ENCODE measurements at regions not wholly inside any gene's neighbourhood (a gene's known extent, or its start where the extent isn't known, plus 50 kb on each side); places are given as distances from the start of the nearest gene placed in this dataset.

DNA sequence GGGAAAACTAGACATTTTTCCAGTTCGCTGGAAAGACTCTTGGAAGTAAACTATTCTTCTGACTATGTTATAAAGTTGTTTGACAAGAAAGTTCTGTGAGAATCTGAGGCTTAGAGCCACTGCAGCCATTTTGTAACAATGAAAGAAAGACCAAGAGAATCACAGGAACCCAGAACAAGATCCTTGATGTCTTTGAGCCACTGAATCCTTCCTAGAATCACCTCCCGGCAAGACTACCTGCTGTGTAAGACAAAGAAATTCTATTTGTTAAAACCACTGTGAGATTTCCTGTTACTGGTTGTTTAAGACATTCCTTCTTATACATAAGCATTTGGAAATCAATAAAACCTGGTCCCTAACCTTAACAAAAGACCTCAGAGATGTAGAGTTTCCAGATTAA is 175.7 kb upstream of the RASGEF1B start:
- TF ChIP-seq CTCF (IDR thresholded peaks at IDR 0.05) (no peak), POLR2AphosphoS5 (IDR thresholded peaks at IDR 0.05; ENCODE audit: low read depth, low read length) (no peak), TCF7L2 (IDR thresholded peaks at IDR 0.05; ENCODE audit: low read depth, low read length) (no peak)
- TF ChIP-seq, protein P1, sequence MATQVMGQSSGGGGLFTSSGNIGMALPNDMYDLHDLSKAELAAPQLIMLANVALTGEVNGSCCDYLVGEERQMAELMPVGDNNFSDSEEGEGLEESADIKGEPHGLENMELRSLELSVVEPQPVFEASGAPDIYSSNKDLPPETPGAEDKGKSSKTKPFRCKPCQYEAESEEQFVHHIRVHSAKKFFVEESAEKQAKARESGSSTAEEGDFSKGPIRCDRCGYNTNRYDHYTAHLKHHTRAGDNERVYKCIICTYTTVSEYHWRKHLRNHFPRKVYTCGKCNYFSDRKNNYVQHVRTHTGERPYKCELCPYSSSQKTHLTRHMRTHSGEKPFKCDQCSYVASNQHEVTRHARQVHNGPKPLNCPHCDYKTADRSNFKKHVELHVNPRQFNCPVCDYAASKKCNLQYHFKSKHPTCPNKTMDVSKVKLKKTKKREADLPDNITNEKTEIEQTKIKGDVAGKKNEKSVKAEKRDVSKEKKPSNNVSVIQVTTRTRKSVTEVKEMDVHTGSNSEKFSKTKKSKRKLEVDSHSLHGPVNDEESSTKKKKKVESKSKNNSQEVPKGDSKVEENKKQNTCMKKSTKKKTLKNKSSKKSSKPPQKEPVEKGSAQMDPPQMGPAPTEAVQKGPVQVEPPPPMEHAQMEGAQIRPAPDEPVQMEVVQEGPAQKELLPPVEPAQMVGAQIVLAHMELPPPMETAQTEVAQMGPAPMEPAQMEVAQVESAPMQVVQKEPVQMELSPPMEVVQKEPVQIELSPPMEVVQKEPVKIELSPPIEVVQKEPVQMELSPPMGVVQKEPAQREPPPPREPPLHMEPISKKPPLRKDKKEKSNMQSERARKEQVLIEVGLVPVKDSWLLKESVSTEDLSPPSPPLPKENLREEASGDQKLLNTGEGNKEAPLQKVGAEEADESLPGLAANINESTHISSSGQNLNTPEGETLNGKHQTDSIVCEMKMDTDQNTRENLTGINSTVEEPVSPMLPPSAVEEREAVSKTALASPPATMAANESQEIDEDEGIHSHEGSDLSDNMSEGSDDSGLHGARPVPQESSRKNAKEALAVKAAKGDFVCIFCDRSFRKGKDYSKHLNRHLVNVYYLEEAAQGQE (IDR thresholded peaks at IDR 0.05; ENCODE audit: insufficient read depth in 1 of 2, low read depth in 2 of 2, low read length in 1 of 2), result no peak

Data from Panc1 (cell line).